ENCODE measurements at regions not wholly inside any gene's neighbourhood (a gene's known extent, or its start where the extent isn't known, plus 50 kb on each side); places are given as distances from the start of the nearest gene placed in this dataset.

DNA sequence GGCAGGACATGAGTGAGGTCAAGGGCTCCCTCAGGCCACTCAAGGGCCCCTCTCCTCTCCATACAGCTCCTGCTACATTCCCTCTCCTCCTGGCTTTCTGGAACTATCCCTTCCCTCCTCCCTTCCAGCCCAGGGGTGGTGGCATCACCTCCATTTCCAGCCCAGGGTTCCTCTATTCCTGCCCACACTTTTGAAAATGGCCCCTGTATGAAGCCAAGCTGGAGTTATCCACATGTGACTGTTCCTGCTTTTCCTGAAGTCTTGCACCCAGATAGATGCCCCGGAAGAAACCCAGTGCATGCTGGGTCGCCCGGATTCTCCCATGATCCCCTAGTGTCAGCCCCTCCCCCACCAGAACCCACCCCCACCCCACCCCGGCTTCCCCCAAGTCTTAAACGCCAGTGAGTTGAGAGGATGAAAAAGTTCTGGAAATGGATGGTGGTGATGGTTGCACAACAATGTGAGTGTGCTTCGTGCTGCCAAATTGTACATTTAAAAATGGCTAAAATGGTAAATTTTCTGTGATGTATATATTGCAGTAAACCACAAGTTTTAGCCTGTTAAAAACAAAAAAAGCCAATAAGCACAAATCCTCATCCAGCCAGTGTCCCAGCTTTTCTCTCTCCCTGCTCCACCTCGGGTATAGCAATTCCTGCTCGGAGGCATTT, 136.9 kb downstream of the SCARB1 start:
- DNase-seq: no peak

DNA sequence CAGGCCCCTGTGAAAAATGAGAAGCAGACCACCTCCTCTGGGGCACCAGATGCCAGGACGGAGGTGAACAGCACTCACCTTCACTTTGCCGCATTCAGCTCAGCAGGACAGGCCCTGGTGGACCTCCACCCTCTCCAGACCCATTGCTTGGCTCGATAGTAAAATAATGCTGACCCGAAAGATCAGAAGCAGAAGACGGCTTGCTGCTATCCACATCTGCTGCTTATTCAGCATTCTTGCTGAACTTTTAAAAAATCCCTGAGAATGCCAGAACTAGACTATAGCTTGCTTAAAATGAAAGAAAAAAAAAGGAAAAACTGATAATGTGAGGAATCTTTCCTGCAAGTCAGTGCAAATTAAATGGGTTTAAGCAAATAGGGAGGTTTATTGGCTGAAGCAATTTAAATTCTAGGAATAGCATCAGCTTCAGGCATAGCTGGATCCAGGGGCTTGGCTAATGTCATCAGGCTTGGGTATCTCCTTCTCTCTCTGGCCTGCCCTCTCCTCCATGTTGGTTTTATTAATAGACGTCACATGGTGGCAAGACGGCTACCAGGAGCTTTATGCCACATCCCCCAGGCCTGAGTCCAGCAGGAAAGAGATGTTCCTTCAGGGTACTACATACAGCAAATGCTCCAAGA, 137.9 kb downstream of the SCARB1 start:
- no peak for DNase-seq

DNA sequence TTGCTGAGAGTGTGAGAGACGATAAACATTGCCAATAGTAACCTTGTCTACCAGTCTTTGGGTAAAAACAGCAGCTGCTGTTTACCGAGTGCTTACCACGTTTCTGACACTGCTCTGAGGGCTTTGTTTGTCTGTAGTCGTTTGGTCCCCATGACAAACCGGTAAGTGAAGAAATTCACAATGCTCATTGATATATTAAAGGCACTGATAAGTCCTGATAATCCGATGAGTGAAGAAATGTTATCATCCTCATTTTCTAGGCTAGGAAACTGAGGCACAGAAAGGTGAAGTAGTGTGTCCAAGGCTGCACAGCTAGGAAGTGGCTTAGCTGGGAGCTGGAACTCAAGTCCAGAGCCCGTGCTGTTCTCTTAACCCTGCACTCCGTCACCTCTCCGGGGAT, 138.6 kb downstream of the SCARB1 start:
- no peak for DNase-seq

DNA sequence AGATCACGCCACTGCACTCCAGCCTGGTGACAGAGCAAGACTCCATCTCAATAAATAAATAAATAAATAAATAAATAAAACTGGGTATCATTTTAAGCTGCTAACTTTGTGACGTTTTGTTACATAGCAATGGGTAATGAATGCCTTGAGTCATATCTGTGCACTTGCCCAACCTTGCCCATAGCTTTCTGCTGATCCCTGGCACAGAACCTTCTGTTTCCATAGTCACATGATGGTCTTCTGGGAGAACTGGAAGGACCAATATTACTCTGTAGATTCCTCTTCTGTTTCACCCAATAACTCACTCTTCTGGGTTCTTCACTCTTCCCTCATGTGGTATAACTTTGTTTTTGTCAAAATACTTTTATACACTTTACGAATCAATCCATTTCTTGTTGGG, 140.8 kb downstream of the SCARB1 start:
- no peak for DNase-seq

DNA sequence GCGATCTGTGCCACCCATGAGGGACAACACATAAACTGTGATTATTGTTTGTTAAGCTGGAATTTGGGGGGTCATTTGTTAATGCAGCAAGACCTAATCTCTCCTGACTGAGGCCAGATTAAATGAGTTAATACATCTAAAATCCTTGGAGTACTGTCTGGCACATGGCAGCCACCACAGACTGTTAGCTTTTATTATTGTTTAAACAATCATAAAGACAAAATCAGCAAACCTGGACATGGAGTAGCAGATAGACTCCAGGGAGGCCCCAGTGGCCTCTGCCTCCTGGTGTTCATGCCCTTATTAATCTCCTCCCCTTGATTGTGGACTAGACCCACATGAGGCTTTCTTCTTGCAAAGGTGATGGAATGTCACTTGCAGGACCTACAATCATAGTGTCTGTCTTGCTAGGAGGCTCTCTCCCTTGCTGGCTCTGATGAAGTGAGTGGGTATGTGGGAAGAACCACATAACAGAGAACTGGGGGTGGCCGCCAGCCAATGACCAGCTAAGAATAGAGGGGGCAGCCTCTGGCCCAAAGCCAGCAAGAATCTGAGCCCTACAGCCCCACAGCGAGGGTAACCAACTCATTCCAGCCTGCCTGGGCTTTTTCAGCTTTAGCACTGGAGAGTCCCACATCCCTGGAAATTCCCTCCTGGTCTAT, 142.0 kb downstream of the SCARB1 start:
- DNase-seq: no peak

DNA sequence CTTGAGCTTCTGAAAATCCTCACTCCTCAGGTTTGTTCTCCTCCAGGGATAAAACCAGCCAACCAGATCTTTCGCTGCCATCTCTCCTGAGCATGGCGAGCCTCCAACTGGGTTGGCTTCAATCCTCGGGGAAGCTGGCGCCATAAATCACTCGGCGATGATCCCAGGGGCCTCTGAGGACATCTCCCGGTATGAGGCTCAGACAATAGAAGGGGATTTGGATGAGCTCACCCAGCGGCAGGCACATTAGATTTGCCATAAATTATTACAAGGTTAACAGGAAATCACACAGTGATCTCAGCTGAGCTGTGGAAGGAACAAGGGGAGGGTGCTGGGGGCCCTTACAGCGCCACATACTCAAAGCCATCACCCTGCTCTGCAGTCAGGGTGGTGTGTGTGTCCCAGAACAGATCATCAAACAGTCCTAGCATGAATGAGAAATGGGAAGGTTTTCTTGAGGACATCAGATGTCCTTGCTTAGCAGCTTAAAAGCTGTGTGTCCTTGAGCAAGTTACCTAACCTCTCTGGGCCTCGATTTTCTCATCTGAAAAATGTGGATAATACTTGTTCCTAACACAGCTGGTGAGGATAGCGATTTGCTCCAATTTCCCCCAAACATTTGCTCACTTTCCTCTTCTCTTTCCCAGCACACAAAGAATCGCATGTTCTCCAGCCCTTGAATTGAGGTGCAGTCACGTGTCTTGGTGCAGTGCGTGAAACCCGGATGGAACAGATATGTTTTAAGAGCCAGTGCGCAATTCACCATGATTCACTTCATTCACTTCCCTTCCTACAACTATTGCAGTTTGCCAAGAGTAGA, 142.8 kb downstream of the SCARB1 start:
- DNase-seq: peak; percentile 94 to 98 (median 98)

- DNase-seq: peak; percentile 82 to 95 (median 88)
Measured at GRCh38 chr12:124720004-124720680, 143.5 kb downstream of the SCARB1 start.

DNA sequence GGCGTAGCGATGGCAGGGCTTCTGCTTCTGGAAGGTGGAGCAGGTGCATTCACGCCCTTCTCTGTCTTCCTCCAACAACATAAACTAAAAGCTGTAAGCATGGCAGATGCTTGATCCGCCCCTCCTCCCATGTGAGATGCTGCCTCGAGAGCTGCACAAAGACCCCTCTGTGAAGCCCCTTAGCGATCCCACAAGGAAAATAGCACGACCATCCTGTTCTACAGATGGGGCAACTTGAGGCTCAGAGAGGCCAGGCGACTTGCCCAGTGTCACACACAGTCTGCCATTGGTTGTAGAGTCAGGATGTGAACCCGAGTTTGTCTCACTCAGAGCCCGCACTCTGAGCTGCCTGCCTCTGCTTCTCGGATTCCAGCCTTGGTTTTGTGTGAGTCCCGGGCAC, 144.4 kb downstream of the SCARB1 start:
- peak; percentile 9 to 49 (median 33) for DNase-seq

GRCh38 chr12:124718458-124718857, 145.2 kb downstream of the SCARB1 start:
- no peak for DNase-seq

GRCh38 chr12:124718036-124718435, 145.6 kb downstream of the SCARB1 start:
- no peak for DNase-seq

DNA sequence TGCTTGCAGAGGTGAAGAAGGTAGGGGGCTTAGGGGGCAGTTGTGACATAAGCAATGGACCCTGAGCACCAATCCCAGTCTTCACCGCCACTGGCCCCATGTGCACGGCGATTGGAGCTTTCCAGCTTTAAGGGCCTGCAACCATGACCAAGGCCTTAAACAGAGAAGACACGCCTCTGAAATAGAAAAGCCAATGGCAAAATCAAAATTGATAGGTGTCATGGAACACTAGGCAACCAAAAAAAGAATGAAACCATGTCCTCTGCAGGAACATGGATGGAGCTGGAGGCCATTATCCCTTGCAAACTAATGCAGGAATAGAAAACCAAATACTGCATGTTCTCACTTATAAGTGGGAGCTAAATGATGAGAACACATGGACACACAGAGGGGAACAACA, 146.3 kb downstream of the SCARB1 start:
- no peak for DNase-seq

GRCh38 chr12:124716208-124717130, 147.2 kb downstream of the SCARB1 start:
- DNase-seq: peak; percentile 67 to 92 (median 84)

GRCh38 chr12:124715121-124715990, 147.9 kb upstream of the NCOR2 start:
- DNase-seq: peak; percentile 73 to 94 (median 79)

DNA sequence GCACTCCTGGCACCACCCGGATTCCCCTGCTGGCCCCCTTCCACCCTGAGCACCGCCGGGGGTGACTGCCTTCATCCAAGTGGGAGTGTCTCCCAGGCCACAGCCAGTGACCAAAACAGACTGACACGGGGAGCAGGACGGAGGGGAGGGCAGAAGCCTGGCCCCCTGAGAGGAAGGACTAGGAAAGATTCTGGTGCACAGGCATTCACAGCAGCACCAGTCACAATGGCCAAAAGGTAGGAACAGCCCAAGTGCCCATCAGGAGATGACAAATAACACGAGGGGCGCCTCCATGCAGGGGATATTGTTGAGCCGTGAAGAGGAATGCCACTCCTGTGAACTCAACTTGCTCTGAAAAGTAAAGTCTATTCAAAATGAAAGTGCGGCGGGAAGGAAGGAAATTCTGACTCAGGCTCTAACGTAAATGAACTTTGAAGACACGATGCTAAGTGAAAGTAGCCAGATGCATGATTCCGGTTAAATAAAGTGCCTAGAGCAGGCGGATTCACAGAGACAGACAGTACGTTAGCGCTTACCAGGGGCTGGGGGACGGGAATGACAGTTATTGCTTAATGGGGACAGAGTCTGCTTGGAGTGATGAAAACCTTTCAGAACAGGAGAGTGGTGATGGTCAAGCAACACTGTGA, 146.1 kb upstream of the NCOR2 start:
- no peak for DNase-seq

DNA sequence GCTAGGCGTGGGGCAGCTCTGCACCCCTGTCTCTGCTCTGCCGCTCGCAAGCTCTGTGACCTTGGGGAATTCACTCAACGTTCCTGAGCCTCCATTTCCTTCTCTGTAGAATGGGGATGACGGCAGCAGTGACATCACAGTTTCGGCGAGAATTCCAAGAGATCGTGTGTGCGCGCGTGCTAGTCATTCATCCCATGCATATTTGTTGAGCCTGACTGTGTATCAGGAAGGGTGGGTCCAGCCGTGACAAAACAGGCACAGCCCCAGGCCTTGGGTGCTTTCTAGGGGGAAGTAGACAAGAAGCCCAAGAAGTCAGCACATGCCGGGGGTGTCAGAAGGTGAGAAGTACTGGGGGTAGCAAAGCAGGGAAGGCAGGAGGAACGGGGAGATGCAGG, 145.6 kb upstream of the NCOR2 start:
- no peak for DNase-seq

- DNase-seq: no peak
Measured at GRCh38 chr12:124711344-124711743, 143.9 kb upstream of the NCOR2 start.

DNA sequence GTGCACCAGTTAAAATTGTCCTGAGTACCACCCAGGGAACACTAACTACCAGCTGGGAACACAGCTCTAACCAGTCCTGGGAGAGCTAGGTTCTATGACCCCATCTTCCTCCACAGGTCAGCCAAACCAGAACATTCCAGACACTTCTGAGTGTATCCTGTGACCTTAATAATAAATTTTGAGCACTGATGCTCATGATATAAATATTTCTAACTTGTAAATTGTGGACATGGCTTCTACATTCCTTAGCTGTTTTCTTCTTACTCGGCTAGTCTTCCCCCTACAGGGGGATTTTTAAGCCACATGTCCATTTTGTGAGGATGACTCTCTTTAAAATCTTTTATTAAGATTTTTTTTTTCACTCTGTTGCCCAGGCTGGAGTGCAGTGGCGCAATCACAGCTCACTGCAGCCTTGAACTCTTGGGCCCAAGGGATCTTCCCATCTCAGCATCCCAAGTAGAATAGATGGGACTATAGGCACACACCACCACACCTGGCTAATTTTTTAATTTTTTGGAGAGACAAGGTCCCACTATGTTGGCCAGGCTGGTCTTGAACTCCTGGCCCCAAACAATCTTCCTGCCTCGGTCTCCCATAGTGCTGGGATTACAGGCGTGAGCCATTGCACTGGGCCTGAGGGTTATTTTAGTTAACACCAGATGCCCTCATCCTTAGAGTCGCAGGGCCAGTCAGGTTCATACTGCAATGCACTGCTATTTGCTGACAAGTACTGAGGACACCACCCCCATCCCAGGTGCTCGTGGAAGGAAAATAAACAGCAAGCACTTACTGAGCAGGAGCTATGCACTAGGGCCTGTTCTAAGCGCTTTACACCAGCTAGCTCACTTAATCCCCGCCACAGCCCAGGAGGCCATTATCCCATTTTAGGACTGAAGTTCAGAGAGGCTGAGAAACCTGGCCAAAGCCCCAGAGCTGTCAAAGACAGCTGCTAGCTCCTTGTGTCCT, 142.6 kb upstream of the NCOR2 start:
- DNase-seq: peak; percentile 17 to 63 (median 30)

- no peak for DNase-seq
Measured at GRCh38 chr12:124707316-124707715, 139.9 kb upstream of the NCOR2 start.

GRCh38 chr12:124706363-124706762, 139.0 kb upstream of the NCOR2 start:
- DNase-seq: no peak
